ENCODE measurements at regions not wholly inside any gene's neighbourhood (a gene's known extent, or its start where the extent isn't known, plus 50 kb on each side); places are given as distances from the start of the nearest gene placed in this dataset.

DNA sequence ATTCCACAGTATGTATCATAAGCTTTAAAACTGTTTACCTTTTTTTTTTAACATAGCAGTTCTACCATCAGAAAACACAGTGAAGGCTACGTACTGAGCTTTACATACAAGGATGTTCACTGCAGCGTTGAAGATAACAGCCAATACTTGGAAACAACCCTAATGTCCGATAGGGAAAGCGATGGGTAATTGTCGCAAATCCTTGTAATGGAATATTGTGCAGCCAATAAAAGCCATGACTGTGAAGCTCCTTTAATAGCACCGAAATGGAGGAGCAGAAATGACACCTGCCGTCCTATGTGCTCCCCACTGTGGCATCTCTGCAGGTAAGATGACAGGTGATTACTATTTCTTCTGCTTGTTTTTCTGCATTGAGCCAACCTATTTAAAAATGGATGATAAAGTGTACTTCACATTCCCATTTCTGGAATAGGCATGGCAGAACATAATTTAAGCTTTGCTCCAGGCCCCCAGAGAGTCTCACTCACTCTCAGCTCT lies 523.8 kb downstream of the PTPRU start:
- ATAC-seq (no peak), FAIRE-seq (no peak), DNase-seq (ENCODE audit: low read depth in 1 of 2, low spot score in 1 of 2) (no peak)
- H3K4me3 ChIP-seq: no peak overlapping the region
- no peaks in the 10 kb centered on the region for H3K4me1 ChIP-seq
- no peak overlapping the region for H3K4me2 ChIP-seq
- no peak overlapping the region for H3K27ac ChIP-seq
- TF ChIP-seq NR3C1 (IDR thresholded peaks at IDR 0.05) (no peak), RARB (CRISPR knock-in tag; IDR thresholded peaks at IDR 0.05) (no peak), RNF2 (IDR thresholded peaks at IDR 0.05; ENCODE audit: borderline replicate concordance, low read depth) (no peak), CEBPB (IDR thresholded peaks at IDR 0.05) (no peak), MYC (IDR thresholded peaks at IDR 0.05; ENCODE audit: borderline replicate concordance, low read length) (no peak), FOSB (CRISPR knock-in tag; IDR thresholded peaks at IDR 0.05) (no peak), RFX5 (IDR thresholded peaks at IDR 0.05) (no peak), EP300 (IDR thresholded peaks at IDR 0.05) (no peak), KDM5A (IDR thresholded peaks at IDR 0.05) (no peak), TFCP2L1 (CRISPR knock-in tag; IDR thresholded peaks at IDR 0.05) (no peak), FOXS1 (CRISPR knock-in tag; IDR thresholded peaks at IDR 0.05) (no peak), KDM1A (IDR thresholded peaks at IDR 0.05; ENCODE audit: low read depth) (no peak)
- TF ChIP-seq, protein P1, sequence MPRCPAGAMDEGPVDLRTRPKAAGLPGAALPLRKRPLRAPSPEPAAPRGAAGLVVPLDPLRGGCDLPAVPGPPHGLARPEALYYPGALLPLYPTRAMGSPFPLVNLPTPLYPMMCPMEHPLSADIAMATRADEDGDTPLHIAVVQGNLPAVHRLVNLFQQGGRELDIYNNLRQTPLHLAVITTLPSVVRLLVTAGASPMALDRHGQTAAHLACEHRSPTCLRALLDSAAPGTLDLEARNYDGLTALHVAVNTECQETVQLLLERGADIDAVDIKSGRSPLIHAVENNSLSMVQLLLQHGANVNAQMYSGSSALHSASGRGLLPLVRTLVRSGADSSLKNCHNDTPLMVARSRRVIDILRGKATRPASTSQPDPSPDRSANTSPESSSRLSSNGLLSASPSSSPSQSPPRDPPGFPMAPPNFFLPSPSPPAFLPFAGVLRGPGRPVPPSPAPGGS (IDR thresholded peaks at IDR 0.05): no peak
- POLR2A ChIA-PET: no interaction called here
- no peaks in the 10 kb centered on the region for H3K9me3 ChIP-seq
- CTCF ChIA-PET: interaction anchor here (1.2 to 1.6 kb wide), 2 partner anchors 18 to 351 kb away, joined by 3 to 4 read pairs; no protein-coding TSS in a partner anchor
- 74% methylated on average over 7 of the region's 7 CpGs for WGBS (ENCODE audit: missing lambda C conversion rate)

DNA sequence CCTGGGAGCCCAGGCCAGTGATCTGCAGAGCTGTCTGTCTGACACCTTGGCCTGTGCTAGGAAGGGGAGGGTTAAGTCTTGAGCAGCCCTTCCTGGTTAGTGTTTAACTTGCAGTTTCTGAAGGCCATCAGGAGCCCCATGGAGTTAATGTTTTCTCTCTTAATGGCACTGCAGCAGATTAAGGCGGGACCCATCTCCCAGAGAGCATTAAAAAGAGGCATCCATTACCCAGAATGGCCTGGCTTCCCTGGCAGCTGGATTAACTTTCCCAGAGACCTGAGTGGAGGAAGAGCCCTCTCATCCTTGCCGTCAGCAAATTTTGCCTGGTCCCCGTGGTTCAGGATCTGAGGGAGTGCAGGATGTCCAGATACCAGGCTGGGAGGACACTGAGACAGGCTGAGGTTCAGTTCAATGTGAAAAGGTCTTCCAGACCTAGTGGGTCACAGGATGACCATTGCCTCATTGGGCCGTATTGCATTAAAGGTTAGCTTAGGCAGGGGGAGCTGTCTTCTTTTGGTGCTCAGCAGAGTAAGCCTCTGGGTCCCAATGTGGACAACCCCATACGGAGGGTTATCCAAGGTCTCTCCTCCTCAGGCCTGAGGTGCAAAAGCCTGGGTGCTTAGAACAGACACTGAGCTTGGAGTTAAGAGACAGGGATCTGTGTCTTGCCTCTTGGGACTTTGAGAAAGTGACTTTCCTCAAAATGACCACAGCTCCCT lies 522.6 kb downstream of the PTPRU start:
- DNase-seq (ENCODE audit: low read depth in 1 of 2, low spot score in 1 of 2): no peak
- Histone ChIP-seq H3K9me3 (no peaks in the 10 kb centered on the region), H3K4me3 (no peak overlapping the region), H3K27ac (no peak overlapping the region), H3K4me2 (no peak overlapping the region), H3K4me1 (no peaks in the 10 kb centered on the region)
- no peak for TF ChIP-seq TFCP2L1 (CRISPR knock-in tag; IDR thresholded peaks at IDR 0.05)
- TF ChIP-seq, protein P2, sequence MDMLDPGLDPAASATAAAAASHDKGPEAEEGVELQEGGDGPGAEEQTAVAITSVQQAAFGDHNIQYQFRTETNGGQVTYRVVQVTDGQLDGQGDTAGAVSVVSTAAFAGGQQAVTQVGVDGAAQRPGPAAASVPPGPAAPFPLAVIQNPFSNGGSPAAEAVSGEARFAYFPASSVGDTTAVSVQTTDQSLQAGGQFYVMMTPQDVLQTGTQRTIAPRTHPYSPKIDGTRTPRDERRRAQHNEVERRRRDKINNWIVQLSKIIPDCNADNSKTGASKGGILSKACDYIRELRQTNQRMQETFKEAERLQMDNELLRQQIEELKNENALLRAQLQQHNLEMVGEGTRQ (IDR thresholded peaks at IDR 0.05): no peak
- whole genome bisulfite sequencing (ENCODE audit: missing lambda C conversion rate): 61% methylated on average over 4 of the region's 5 CpGs
- CTCF ChIA-PET: interaction anchor here (1.3 to 2.7 kb wide), 3 partner anchors 9 to 353 kb away, joined by 3 to 6 read pairs (median 4); no protein-coding TSS in a partner anchor
- FAIRE-seq: no peak
- ATAC-seq: no peak
- POLR2A ChIA-PET: no interaction called here

DNA sequence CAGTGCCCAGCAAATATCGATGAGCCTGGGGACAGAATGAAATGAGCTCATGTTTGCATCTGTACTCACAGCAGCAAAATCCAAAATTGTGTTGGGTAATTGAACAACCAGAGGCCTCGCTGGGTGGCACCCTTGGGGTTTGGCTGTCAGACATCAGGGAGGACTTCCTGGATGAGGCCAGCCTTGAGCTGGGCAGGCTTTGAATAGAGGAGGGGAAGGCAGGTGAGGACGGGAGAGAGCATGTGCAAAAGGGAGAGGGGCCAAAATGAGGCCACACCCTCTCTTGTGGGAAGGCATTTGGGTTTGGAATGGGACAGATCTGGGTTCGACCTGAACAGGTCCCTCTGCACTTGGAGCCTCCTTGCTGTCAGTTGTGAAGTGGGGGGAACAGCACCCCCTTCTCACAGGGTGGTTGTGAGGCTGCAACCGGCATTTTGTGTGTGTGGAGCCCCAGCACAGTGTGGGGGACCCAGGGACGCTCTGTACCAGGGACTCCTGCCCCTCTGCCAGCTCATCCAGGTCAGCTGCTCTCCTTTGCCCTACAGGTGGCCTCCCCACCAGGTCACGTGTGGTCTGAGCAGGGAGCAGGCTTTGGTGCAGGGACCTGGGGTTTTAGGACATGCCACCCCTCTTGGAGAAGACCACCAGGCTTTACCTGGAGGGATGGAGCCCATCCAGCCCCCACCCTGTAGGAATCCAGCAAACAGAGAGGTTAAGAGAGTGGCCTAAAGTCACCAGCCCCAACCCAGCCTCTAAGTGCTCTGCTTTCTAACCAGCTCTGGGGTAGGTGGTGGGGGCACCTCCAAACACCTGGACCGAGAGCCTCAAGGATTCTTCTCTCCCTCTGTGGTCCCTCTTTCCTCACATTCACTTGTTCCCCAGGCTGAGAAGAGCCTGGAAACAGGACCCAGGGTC lies 521.8 kb downstream of the PTPRU start:
- H3K4me1 ChIP-seq: no peaks in the 10 kb centered on the region
- POLR2A ChIA-PET: no interaction called here

More for the DNA sequence above, 521.8 kb downstream of the PTPRU start:
- no peak for FAIRE-seq
- H3K27ac ChIP-seq: no peak overlapping the region
- H3K4me3 ChIP-seq: no peak overlapping the region
- H3K4me2 ChIP-seq: no peak overlapping the region
- WGBS (ENCODE audit: missing lambda C conversion rate): 46% methylated on average over 7 of the region's 8 CpGs
- H3K9me3 ChIP-seq: no peaks in the 10 kb centered on the region
- CTCF ChIA-PET: interaction anchor here (1.3 to 2.7 kb wide), 2 partner anchors 8 to 13 kb away, joined by 4 to 6 read pairs; no protein-coding TSS in a partner anchor
- no peak for ATAC-seq
- no peak for DNase-seq (ENCODE audit: low read depth in 1 of 2, low spot score in 1 of 2)
- no peak for TF ChIP-seq JUN (IDR thresholded peaks at IDR 0.05)
- TF ChIP-seq CHD4 (IDR thresholded peaks at IDR 0.05; ENCODE audit: borderline replicate concordance): no peak
- TF ChIP-seq ZSCAN20 (CRISPR knock-in tag; IDR thresholded peaks at IDR 0.05): no peak
- TF ChIP-seq FOSB (CRISPR knock-in tag; IDR thresholded peaks at IDR 0.05): no peak
- TF ChIP-seq NPAS2 (CRISPR knock-in tag; IDR thresholded peaks at IDR 0.05; ENCODE audit: borderline replicate concordance): no peak
- TF ChIP-seq, protein P3, sequence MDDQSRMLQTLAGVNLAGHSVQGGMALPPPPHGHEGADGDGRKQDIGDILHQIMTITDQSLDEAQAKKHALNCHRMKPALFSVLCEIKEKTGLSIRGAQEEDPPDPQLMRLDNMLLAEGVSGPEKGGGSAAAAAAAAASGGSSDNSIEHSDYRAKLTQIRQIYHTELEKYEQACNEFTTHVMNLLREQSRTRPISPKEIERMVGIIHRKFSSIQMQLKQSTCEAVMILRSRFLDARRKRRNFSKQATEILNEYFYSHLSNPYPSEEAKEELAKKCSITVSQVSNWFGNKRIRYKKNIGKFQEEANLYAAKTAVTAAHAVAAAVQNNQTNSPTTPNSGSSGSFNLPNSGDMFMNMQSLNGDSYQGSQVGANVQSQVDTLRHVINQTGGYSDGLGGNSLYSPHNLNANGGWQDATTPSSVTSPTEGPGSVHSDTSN (IDR thresholded peaks at IDR 0.05): no peak
- TF ChIP-seq, protein P4, sequence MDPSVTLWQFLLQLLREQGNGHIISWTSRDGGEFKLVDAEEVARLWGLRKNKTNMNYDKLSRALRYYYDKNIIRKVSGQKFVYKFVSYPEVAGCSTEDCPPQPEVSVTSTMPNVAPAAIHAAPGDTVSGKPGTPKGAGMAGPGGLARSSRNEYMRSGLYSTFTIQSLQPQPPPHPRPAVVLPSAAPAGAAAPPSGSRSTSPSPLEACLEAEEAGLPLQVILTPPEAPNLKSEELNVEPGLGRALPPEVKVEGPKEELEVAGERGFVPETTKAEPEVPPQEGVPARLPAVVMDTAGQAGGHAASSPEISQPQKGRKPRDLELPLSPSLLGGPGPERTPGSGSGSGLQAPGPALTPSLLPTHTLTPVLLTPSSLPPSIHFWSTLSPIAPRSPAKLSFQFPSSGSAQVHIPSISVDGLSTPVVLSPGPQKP (IDR thresholded peaks at IDR 0.05; ENCODE audit: low read depth, low read length): no peak
- no peak for TF ChIP-seq RFX5 (IDR thresholded peaks at IDR 0.05)
- TF ChIP-seq ZNF302 (CRISPR knock-in tag; IDR thresholded peaks at IDR 0.05): no peak
- TF ChIP-seq SREBF2 (IDR thresholded peaks at IDR 0.05): no peak
- no peak for TF ChIP-seq NR3C1 (IDR thresholded peaks at IDR 0.05)
- no peak for TF ChIP-seq FOSL2 (IDR thresholded peaks at IDR 0.05)
- no peak for TF ChIP-seq FOSL2 (CRISPR knock-in tag; IDR thresholded peaks at IDR 0.05)
